SJSA1 (cell line): ENCODE measurements at regions not wholly inside any gene's neighbourhood (a gene's known extent, or its start where the extent isn't known, plus 50 kb on each side); places are given as distances from the start of the nearest gene placed in this dataset.

ENCODE experiments used
- DNase-seq, 2 experiments: peaks; one replicate each; pipeline ENCODE4 v3.0.0-alpha.2; 2015 to 2020; ENCODE audit warnings: low spot score in 2 of 2, low read depth in 1 of 2
- H3K27ac ChIP-seq: fragments of 250-450 bp; sonication (Bioruptor Pico); 2 replicates; pipeline ENCODE4 v1.5.1; 2020; ENCODE audit warnings: mild to moderate bottlenecking, moderate library complexity
- H3K27me3 ChIP-seq: fragments of 250-450 bp; sonication (Bioruptor Pico); replicated peaks from 2 replicates; pipeline ENCODE4 v1.5.1; 2020; ENCODE audit warnings: mild to moderate bottlenecking, moderate library complexity
- H3K36me3 ChIP-seq: fragments of 250-450 bp; sonication (Bioruptor Pico); 2 replicates; pipeline ENCODE4 v1.5.1; 2020; ENCODE audit warnings: mild to moderate bottlenecking
- H3K4me1 ChIP-seq: fragments of 250-450 bp; sonication (Bioruptor Pico); replicated peaks from 2 replicates; pipeline ENCODE4 v1.6.1; 2021; ENCODE audit warnings: mild to moderate bottlenecking
- H3K4me3 ChIP-seq: fragments of 250-450 bp; sonication (Bioruptor Pico); 2 replicates; pipeline ENCODE4 v1.5.1; 2020; ENCODE audit warnings: mild to moderate bottlenecking
- H3K9me3 ChIP-seq: fragments of 250-450 bp; sonication (Bioruptor Pico); replicated peaks from 2 replicates; pipeline ENCODE4 v1.5.1; 2020; ENCODE audit warnings: mild to moderate bottlenecking

DNA sequence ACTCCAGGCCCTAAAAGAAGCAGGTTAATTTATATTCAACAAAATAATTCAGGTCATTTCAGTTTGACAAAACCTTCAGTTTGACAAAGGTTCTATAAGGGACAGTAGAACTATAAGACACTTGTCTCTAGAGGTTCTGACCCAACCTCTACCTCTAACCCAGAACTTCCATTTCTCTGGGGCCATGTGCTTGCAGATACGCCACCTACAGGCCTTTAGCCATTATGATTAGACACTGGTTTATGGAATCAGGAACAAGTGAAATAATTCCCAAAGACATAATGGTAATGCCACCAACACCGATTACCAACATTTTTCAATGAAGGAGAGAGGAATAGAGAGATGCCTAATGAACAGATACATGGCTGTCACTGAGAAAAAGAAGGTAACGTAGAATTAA lies 733.9 kb downstream of the PRELID2 start:
- Histone ChIP-seq H3K27ac (no peak overlapping the region), H3K9me3 (no peaks in the 10 kb centered on the region), H3K4me3 (no peak overlapping the region), H3K27me3 (no peaks in the 10 kb centered on the region), H3K36me3 (no peaks in the 10 kb centered on the region), H3K4me1 (no peaks in the 10 kb centered on the region)
- DNase-seq: no peak

DNA sequence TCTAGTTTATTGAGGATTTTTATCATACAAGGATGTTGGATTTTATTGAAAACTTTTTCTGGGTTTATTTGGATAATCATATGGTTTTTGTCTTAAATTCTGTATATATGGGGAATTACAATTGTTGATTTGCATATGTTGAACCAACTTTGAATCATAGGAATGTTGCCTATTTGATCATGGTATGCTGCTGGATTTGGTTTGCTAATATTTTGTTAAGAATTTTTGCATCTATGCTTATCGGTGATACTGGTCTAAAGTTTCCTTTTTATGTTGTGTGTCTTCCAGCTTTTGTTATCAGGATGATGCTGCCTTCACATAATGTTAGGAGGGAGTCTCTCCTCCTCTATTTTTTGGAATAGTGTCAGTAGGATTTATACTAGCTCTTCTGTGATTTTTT lies 745.0 kb downstream of the PRELID2 start:
- no peaks in the 10 kb centered on the region for H3K9me3 ChIP-seq
- H3K27ac ChIP-seq: no peak overlapping the region
- DNase-seq: no peak
- H3K4me3 ChIP-seq: no peak overlapping the region
- no peaks in the 10 kb centered on the region for H3K4me1 ChIP-seq
- H3K36me3 ChIP-seq: no peaks in the 10 kb centered on the region
- H3K27me3 ChIP-seq: no peaks in the 10 kb centered on the region

DNA sequence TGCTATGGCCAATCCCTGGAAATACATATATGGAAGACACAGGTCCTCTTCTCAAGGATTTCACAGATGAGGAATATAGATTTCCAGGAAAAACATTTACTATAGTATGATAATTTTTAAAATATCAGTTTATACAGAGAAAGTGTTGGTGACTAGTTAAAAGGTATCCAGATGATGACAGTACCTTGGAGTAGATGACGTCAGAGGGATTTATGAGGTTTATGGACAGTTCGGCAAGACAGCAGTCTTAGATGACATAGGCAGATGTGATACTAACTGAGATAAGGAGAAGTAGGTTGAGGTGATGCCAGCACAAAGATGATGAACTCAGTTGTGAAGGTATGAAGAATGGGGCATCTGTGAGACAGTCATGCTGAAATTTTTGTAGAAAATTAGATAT lies 750.3 kb downstream of the PRELID2 start:
- Histone ChIP-seq H3K27me3 (no peaks in the 10 kb centered on the region), H3K4me1 (no peaks in the 10 kb centered on the region), H3K4me3 (no peak overlapping the region), H3K9me3 (0 out of 2 replicates have a peak, but pooled peaks cover 2% of the 10 kb centered on the region), H3K36me3 (no peaks in the 10 kb centered on the region), H3K27ac (no peak overlapping the region)
- DNase-seq: no peak

DNA sequence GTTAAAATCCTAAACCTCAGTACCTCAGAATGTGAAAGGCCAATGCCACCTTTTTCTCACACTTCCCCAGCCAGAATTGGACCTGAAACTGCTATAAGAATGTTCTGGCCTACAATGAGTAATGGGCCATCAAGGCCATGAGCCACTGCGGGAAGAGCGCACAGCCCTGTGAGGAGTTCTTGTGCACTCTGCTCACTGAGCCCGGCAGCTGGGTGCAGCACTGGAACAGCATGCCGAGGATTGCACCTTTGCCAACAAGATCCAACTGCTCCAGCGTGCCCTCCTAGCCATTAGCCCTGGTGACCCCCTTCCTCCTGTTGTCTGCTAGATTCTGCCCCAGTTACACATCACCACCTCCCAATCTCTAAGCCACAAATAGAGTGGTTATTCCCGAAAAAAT lies 758.1 kb downstream of the PRELID2 start:
- no peaks in the 10 kb centered on the region for H3K36me3 ChIP-seq
- H3K4me3 ChIP-seq: no peak overlapping the region
- H3K27me3 ChIP-seq: no peaks in the 10 kb centered on the region
- no peak overlapping the region for H3K27ac ChIP-seq
- no peaks in the 10 kb centered on the region for H3K9me3 ChIP-seq
- no peaks in the 10 kb centered on the region for H3K4me1 ChIP-seq
- DNase-seq: no peak

DNA sequence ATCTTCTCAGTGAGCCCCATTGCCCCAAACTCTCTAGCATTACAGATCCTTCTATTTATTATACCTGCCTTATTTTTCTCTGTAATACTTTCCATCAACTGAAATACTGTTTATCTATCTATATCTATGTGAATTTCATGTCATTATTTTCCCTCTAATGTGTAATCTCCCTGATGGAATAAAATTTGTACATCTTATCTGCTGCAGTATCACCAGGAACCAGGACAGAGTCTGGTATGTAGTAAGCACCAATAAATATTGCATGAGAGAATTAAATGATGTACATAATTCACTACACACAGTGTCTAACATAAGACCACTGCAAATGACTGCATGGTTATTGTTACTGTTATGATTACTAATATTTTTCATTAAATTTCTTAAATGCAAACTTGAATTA lies 759.1 kb downstream of the PRELID2 start:
- no peaks in the 10 kb centered on the region for H3K9me3 ChIP-seq
- H3K27ac ChIP-seq: no peak overlapping the region
- DNase-seq: no peak
- H3K36me3 ChIP-seq: no peaks in the 10 kb centered on the region
- no peaks in the 10 kb centered on the region for H3K4me1 ChIP-seq
- H3K4me3 ChIP-seq: no peak overlapping the region
- no peaks in the 10 kb centered on the region for H3K27me3 ChIP-seq

DNA sequence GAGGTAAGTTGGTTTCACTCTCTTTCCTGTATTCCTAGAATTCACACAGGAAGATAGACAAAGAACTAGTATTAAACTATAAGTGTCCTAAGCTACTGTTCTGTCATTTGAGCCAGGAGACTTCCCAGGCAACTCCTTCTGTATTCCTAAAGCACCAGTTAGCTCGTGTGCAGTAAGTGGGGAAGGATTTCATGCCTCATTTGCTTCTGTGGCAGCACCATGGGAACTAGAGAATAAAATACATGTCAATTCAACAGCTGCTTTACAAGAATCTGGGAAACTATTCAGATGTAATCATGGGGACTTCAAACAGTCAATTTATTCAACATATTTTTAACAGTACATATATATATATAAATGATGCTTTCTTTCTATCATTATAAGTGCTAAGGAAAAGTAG lies 762.3 kb downstream of the PRELID2 start:
- H3K36me3 ChIP-seq: no peaks in the 10 kb centered on the region
- no peaks in the 10 kb centered on the region for H3K27me3 ChIP-seq
- H3K4me1 ChIP-seq: no peaks in the 10 kb centered on the region
- no peak overlapping the region for H3K4me3 ChIP-seq
- no peak for DNase-seq
- no peak overlapping the region for H3K27ac ChIP-seq
- H3K9me3 ChIP-seq: no peaks in the 10 kb centered on the region

DNA sequence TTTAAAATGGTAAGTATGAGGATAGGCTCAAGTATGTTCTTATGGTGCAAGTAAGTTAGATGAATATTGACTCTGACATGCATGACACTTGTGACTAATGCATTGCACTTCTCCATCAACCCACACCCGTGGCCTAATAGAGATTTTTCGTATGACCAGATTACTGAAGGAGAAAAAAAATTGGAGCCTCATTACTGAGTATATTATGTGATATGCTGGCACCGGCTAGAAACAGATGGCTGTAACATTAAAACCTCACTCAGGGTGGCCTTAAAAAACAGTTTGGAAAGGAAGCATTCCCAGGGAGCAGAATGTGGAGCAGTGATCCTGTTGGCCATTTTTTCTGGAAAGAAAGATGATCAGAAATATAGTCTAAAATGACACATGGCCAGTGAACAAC lies 766.4 kb downstream of the PRELID2 start:
- Histone ChIP-seq H3K9me3 (no peaks in the 10 kb centered on the region), H3K27ac (no peak overlapping the region), H3K4me1 (no peaks in the 10 kb centered on the region), H3K27me3 (no peaks in the 10 kb centered on the region), H3K4me3 (no peak overlapping the region), H3K36me3 (no peaks in the 10 kb centered on the region)
- no peak for DNase-seq

DNA sequence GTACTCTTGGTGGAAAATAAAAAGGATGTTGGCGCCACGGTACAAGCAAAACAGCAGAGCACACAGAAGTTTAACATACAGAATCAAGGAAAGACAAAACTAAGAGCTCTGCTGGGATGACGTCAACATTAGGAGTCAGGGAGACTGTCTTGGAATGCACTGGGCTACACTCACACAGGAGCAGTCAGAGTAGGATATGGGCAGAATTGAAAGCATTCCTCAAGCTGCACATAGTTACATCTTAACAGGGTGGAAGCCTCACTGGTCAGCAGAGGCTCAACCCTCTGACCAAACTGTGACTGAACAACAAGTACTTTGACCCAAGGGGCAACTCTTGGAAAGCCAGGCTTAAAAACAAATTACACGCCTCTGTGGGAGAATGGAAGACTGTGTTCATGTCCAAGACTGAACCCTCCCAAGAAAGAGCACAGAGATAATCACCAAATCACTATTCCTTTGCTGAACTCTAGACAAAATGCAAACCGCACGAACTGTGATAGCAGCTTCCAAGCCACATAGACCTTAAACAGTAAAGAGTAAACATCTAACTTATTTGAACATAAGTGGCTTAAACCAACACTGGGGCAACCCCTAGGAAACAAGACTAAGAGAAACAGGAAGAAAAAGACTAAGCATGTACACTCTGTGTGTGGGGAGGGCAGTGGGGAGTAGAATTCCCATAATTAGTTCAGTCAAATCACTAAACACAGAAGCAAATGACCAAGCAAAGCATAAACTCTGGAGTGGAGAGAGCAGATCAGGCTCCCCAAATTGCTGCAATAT lies 772.7 kb downstream of the PRELID2 start:
- Histone ChIP-seq H3K9me3 (no peaks in the 10 kb centered on the region), H3K4me1 (no peaks in the 10 kb centered on the region), H3K4me3 (no peak overlapping the region), H3K36me3 (no peaks in the 10 kb centered on the region), H3K27me3 (no peaks in the 10 kb centered on the region), H3K27ac (no peak overlapping the region)
- no peak for DNase-seq

DNA sequence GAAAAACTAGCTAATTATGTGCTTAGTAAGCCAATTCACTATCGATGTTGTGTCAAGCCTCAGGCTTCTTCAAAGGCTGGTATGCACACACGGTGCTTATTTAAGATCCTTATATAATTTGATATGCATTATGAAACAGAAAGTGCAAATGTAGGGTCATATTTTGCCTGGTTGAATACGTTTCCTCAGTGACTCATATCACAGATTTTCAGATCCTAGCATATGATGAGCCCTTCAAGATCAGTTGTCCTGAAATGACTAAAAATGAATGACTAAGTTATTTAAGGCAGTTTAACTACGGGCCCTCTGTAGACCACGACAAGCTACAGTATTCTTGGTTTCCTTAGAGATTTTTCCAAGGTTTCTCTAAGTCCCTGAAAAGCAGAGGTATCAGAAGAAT lies 778.3 kb downstream of the PRELID2 start:
- Histone ChIP-seq H3K36me3 (no peaks in the 10 kb centered on the region), H3K27ac (no peak overlapping the region), H3K4me1 (peaks cover 4% of the 10 kb centered on the region; the same call in 1 of the 2 replicates), H3K27me3 (no peaks in the 10 kb centered on the region), H3K9me3 (no peaks in the 10 kb centered on the region), H3K4me3 (no peak overlapping the region)
- peak in 1 of 2 experiments; percentile 11 for DNase-seq

DNA sequence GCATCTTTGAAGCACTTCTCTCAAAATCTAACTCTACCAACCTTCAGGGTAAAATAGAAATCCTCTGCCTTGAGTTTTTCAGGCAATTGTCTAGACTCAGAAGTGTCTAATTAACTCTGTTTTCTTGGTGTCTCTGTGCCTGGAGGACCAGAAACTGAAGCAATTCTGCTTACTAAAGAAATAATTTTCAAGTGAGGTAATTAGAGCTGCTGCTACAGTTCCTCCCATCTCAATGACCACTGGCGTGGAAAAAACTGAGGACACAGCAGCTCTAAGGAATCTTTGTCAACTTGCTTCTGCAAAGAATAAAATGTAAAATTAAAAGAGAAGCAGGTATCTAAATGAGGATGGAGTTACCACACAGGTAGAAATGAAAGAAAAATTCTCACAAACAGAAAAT lies 785.0 kb downstream of the PRELID2 start:
- H3K4me3 ChIP-seq: no peak overlapping the region
- no peaks in the 10 kb centered on the region for H3K36me3 ChIP-seq
- H3K27ac ChIP-seq: no peak overlapping the region
- H3K27me3 ChIP-seq: no peaks in the 10 kb centered on the region
- H3K9me3 ChIP-seq: no peaks in the 10 kb centered on the region
- no peaks in the 10 kb centered on the region for H3K4me1 ChIP-seq
- no peak for DNase-seq

DNA sequence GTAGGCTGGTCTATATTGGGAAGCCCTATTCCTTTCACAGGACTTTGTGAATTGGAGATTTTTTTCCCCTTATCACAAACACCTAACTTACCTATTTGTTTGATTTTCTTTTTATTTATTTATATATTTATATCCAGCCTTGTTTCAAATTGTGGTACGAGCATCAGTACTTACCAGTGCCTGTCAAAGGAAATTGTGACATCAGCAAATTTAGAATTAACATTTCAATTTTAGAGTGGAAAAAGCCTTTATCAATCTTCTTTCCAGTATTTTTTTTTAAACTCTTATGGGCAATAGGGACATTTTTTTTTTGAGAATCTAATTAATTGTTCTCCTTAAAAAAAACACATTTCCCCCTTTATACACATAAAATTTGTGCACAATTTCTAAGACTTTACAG lies 790.2 kb downstream of the PRELID2 start:
- Histone ChIP-seq H3K4me3 (no peak overlapping the region), H3K9me3 (no peaks in the 10 kb centered on the region), H3K4me1 (no peaks in the 10 kb centered on the region), H3K27ac (no peak overlapping the region), H3K27me3 (no peaks in the 10 kb centered on the region), H3K36me3 (no peaks in the 10 kb centered on the region)
- no peak for DNase-seq

DNA sequence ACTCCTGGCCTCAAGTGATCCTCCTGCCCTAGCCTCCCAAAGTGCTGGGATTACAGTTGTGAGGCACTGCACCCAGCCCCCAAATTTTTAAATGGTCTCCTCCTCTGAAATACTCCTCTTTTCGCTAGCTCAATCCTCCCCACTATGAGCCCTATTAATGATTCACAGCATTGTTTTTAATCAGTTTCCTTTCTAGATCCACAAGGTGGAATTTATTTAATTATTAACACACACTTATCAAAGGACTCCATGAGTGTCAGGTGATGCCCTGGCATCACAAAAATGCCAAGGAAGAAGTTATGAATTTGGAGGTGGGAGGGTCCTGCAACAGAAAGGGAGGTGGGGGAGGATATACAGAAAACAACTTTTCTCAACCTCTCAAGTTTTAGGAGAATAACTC lies 806.5 kb downstream of the PRELID2 start:
- Histone ChIP-seq H3K4me1 (no peaks in the 10 kb centered on the region), H3K4me3 (no peak overlapping the region), H3K9me3 (no peaks in the 10 kb centered on the region), H3K27me3 (no peaks in the 10 kb centered on the region), H3K27ac (no peak overlapping the region), H3K36me3 (no peaks in the 10 kb centered on the region)
- no peak for DNase-seq

DNA sequence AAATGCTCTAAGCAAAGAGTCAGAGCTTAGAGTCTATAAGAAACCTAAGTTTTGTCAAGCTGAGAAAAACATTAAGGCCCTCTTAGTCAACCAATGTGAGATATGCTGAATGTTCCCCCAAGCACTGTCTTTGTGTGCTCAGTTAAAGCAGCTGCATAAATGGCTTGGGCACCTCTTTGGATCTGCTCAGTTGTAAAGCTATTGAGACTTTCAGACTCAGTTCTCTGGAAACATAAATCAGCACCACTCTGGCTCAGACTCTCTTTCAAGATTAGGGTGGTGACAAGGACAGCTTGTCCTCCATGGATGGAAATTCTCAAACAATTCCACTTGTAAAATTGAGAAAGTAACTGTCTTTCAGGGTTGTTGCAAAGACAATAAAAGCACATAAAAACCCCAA lies 807.9 kb downstream of the PRELID2 start:
- H3K36me3 ChIP-seq: no peaks in the 10 kb centered on the region
- H3K27me3 ChIP-seq: no peaks in the 10 kb centered on the region
- H3K27ac ChIP-seq: no peak overlapping the region
- H3K4me1 ChIP-seq: no peaks in the 10 kb centered on the region
- no peak overlapping the region for H3K4me3 ChIP-seq
- no peak for DNase-seq
- no peaks in the 10 kb centered on the region for H3K9me3 ChIP-seq

DNA sequence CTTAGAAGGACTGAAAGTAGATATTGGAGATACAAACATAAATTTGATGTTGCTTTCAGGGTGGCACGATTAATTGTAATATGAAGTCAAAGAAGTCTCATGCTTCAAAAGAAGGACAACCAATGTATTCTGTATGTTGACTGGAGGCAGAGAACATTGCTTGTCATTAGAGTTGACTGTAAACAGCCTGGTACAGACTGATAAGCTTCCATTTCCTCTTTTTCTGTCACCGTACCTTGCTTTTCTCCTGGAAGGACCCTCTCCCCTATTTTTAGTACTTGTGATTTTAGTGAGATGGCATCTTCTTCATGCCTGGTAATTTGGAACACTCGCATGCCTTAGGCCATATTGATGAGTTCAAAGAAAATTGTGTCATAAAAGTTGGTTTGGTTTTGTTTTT lies 809.4 kb downstream of the PRELID2 start:
- H3K4me1 ChIP-seq: no peaks in the 10 kb centered on the region
- no peak overlapping the region for H3K27ac ChIP-seq
- no peak for DNase-seq
- no peak overlapping the region for H3K4me3 ChIP-seq
- no peaks in the 10 kb centered on the region for H3K36me3 ChIP-seq
- H3K9me3 ChIP-seq: no peaks in the 10 kb centered on the region
- H3K27me3 ChIP-seq: no peaks in the 10 kb centered on the region

DNA sequence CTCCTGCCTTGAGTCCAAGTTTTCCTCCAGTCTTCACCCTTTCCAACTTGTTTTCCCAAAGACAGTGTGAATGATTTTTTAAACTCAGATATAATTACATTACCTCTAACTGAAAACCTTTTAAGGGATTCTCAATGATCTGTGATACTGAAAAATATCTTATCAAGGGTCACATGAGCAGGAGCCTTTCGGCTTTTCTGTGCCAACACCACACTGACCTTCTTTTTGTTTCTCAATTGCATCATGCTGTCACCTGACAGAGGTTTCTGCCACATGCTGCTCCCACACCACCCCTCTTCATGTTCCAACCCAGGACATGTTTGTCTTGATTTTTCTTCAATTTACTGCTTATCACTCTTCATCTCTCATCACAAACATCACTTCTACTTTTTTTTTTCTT lies 820.0 kb downstream of the PRELID2 start:
- Histone ChIP-seq H3K4me1 (no peaks in the 10 kb centered on the region), H3K36me3 (no peaks in the 10 kb centered on the region), H3K9me3 (no peaks in the 10 kb centered on the region), H3K27ac (no peak overlapping the region), H3K4me3 (no peak overlapping the region), H3K27me3 (no peaks in the 10 kb centered on the region)
- no peak for DNase-seq
